Endothelial cell of umbilical vein (primary cell): ENCODE measurements at regions not wholly inside any gene's neighbourhood (a gene's known extent, or its start where the extent isn't known, plus 50 kb on each side); places are given as distances from the start of the nearest gene placed in this dataset.

Experiments used
- BruUV-seq: library from RNA; stranded (reverse); fragments of 400-500 nt; replicated peaks from 2 replicates; lab custom pipeline; 2021; lab: Mats Ljungman, UMichigan
- CTCF ChIA-PET: fragments of 300-600, 350-600 bp; sonication (Branson Sonifier 250); formaldehyde crosslinking; loops from one replicate; lab custom pipeline; 2021; ENCODE audit warnings: antibody characterized with exemption, inconsistent platforms; lab: Charles Lee
- POLR2A ChIA-PET: fragments of 300-600, 350-600 bp; sonication (Branson Sonifier 250); formaldehyde crosslinking; loops from one replicate; lab custom pipeline; 2021; ENCODE audit warnings: antibody characterized with exemption, inconsistent platforms; lab: Charles Lee
- DNase-seq: peaks from one replicate; pipeline ENCODE4 v3.0.0-alpha.2; 2011; ENCODE audit warnings: low read depth, low spot score
- FAIRE-seq: peaks from 2 replicates; lab custom pipeline; 2011; peaks lifted over from hg19 to GRCh38; lab: Jason Lieb, UNC
- H2AFZ ChIP-seq: 2 replicates; pipeline ENCODE4 v1.6.0; 2012; ENCODE audit warnings: low read depth, low read length, control low read depth, inconsistent platforms
- H3K27ac ChIP-seq: 2 replicates; pipeline ENCODE4 v1.5.1; 2011; ENCODE audit warnings: low read depth, mild to moderate bottlenecking, control low read depth, low read length, moderate library complexity; ENCODE audit not compliant: insufficient read depth
- H3K27me3 ChIP-seq, 2 experiments: 2 replicates each; pipeline versions ENCODE4 v1.6.0 to v1.6.1; 2011; ENCODE audit warnings: low read length in 2 of 2, mixed read lengths in 1 of 2; ENCODE audit not compliant: control insufficient read depth in 2 of 2, insufficient read depth in 2 of 2
- H3K36me3 ChIP-seq, 2 experiments: 2 replicates in 1 of 2; 3 replicates in 1 of 2; pipeline ENCODE4 v1.5.1; 2011; ENCODE audit warnings: low read length in 2 of 2, mild to moderate bottlenecking in 1 of 2, moderate library complexity in 1 of 2; ENCODE audit not compliant: control insufficient read depth in 2 of 2, insufficient read depth in 2 of 2; ENCODE audit errors: extremely low read depth in 1 of 2
- H3K4me1 ChIP-seq: 3 replicates; pipeline ENCODE4 v1.5.1; 2011; ENCODE audit warnings: mild to moderate bottlenecking, low read length; ENCODE audit not compliant: control insufficient read depth, insufficient read depth; ENCODE audit errors: extremely low read depth
- H3K4me2 ChIP-seq: 2 replicates; pipeline ENCODE4 v1.6.1; 2011; ENCODE audit warnings: low read length, control low read depth, mixed read lengths; ENCODE audit not compliant: insufficient read depth
- H3K4me3 ChIP-seq, 3 experiments: fragments of 200-600 bp in 1 of 3; sonication (generic), shearing (Covaris generic) in 1 of 3; replicated peaks in 1 of 3; 2 replicates each; pipeline ENCODE4 v1.5.1; 2011 to 2016; ENCODE audit warnings: control low read depth in 3 of 3, low read length in 3 of 3, mild to moderate bottlenecking in 2 of 3, inconsistent platforms in 1 of 3, low read depth in 1 of 3, moderate library complexity in 1 of 3; ENCODE audit not compliant: insufficient read depth in 1 of 3
- H3K79me2 ChIP-seq: 2 replicates; pipeline ENCODE4 v1.6.0; 2012; ENCODE audit warnings: low read length, inconsistent platforms; ENCODE audit not compliant: control insufficient read depth, insufficient read depth
- H3K9ac ChIP-seq: replicated peaks from 2 replicates; pipeline ENCODE3; 2011; ENCODE audit warnings: low read length, control low read depth; ENCODE audit not compliant: insufficient read depth; ENCODE audit errors: extremely low read depth
- H3K9me1 ChIP-seq: replicated peaks from 3 replicates; pipeline ENCODE4 v1.6.0; 2011; ENCODE audit warnings: mild to moderate bottlenecking, low read length; ENCODE audit not compliant: control insufficient read depth, insufficient read depth; ENCODE audit errors: extremely low read depth
- H3K9me3 ChIP-seq: replicated peaks from 2 replicates; pipeline ENCODE4 v1.5.1; 2012; ENCODE audit warnings: low read length, inconsistent platforms; ENCODE audit not compliant: control insufficient read depth, insufficient read depth
- H4K20me1 ChIP-seq: replicated peaks from 2 replicates; pipeline ENCODE3; 2011; ENCODE audit warnings: mild to moderate bottlenecking, low read length; ENCODE audit not compliant: control insufficient read depth, insufficient read depth; ENCODE audit errors: extremely low read depth
- EZH2 ChIP-seq: IDR thresholded peaks from 2 replicates; pipeline ENCODE4 v1.6.1; 2012; ENCODE audit warnings: borderline replicate concordance, low read depth, mild to moderate bottlenecking, moderate library complexity, low read length, inconsistent platforms; ENCODE audit not compliant: severe bottlenecking
- FOS ChIP-seq: IDR thresholded peaks from 2 replicates; pipeline ENCODE4 v1.6.1; 2011; ENCODE audit warnings: mild to moderate bottlenecking, low read length, moderate library complexity, borderline replicate concordance; ENCODE audit not compliant: insufficient read depth
- JUN ChIP-seq: IDR thresholded peaks from 2 replicates; pipeline ENCODE4 v1.6.1; 2011; ENCODE audit warnings: borderline replicate concordance, low read depth; ENCODE audit not compliant: insufficient read length, insufficient read depth
- MYC ChIP-seq: IDR thresholded peaks from one replicate; pipeline ENCODE4 v1.6.1; 2011; ENCODE audit warnings: mild to moderate bottlenecking, low read depth, low read length
- POLR2AphosphoS5 ChIP-seq: IDR thresholded peaks from 2 replicates; pipeline ENCODE4 v1.6.1; 2012; ENCODE audit warnings: low read depth, mild to moderate bottlenecking, control low read depth, low read length, moderate library complexity; ENCODE audit not compliant: insufficient read depth
- dilution Hi-C: fragments of 300-500 bp; cut with MboI; formaldehyde crosslinking; loops from one replicate; pipeline ENCODE4 v1.15.0; 2019; ENCODE audit warnings: low sequenced_read_pairs; ENCODE audit not compliant: extremely low pct_ligation_motif_present
- intact Hi-C: fragments of 100-400 bp; cut with micrococcal nuclease; formaldehyde crosslinking; loops from one replicate; pipeline ENCODE4 v1.10.0; 2022
- TF ChIP-seq, protein P1 (sequence below), 2 donors: IDR thresholded peaks; 1 replicate in 1 of 2; 2 replicates in 1 of 2; pipeline ENCODE4 v1.5.1; 2011; ENCODE audit warnings: low read length in 2 of 2, mild to moderate bottlenecking in 2 of 2, moderate library complexity in 2 of 2, control low read depth in 1 of 2, inconsistent platforms in 1 of 2, low read depth in 1 of 2; ENCODE audit not compliant: insufficient read depth in 1 of 2; ENCODE audit errors: extremely low read depth in 1 of 2
- TF ChIP-seq, protein P2 (sequence below): IDR thresholded peaks from 2 replicates; pipeline ENCODE4 v1.6.1; 2011; ENCODE audit not compliant: insufficient read depth, insufficient read length

DNA sequence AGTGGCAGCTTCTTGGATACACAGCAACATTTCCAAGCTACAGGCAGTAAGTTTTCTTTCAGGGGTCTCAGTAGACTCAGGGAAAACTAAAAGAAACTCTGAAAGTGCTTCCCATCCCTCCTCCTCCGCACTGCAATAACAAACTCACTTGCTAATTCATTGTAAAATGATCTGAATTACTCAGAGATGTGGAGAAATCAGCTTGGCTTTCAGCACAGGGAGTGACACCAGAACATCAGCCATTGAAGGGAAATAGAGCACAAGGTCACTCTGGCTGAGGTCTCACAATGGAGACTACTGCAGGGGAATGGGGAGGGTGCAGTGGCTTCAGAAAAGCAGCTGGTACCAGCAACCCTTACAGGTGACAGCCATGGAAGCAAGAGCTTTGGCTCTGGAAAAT is 137.3 kb upstream of the SERP2 start:
- Histone ChIP-seq H2AFZ (peak overlapping the region; percentile 18), H3K9me3 (no peaks in the 10 kb centered on the region), H3K27me3 (no peaks in the 10 kb centered on the region), H3K4me2 (no peak overlapping the region), H3K9me1 (no peaks in the 10 kb centered on the region), H3K9ac (no peak overlapping the region), H4K20me1 (no peaks in the 10 kb centered on the region), H3K79me2 (no peaks in the 10 kb centered on the region), H3K4me1 (peaks cover 30% of the 10 kb centered on the region), H3K36me3 (no peaks in the 10 kb centered on the region), H3K4me3 (no peak overlapping the region), H3K27ac (peak overlapping the region; percentile 84)
- BruUV-seq, result no TSS peak
- POLR2A ChIA-PET, result interaction anchor here (0.8 to 1.6 kb wide), 2 partner anchors 200 to 201 kb away, joined by 3 to 11 read pairs; no protein-coding TSS in a partner anchor
- intact Hi-C loops (loop anchor here (2.0 to 5.0 kb wide), 3 partner anchors 341 to 1091 kb away; partner anchors contain the start of gene TSC22D1), dilution Hi-C loops (no loop called here)
- CTCF ChIA-PET, result interaction anchor here (0.6 to 1.9 kb wide), 4 partner anchors 12 to 328 kb away, joined by 3 to 9 read pairs (median 4); no protein-coding TSS in a partner anchor
- DNase-seq (no peak), FAIRE-seq (no peak)
- no peak for TF ChIP-seq FOS

DNA sequence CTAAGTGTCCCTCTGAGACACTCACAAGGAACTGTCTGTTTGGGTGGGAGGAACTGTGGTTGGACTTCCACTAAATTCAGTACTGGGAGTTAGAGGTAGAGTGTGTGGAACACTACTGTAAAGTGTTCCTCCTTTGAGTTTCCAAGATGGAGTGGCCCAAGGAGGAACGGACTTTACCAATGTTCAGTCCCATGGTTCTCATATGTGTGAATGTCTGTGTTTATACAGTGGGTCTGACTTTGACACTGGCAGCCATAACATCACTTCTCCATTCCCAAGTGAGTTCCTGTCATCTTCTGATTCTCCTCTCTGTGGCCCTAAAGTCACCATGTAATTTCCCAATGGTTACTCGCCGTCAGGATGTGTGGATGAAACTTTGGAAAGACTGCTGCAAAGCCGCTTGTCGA is 136.8 kb upstream of the SERP2 start:
- CTCF ChIA-PET, result interaction anchor here (0.6 to 1.9 kb wide), 7 partner anchors 13 to 328 kb away, joined by 3 to 9 read pairs (median 6); no protein-coding TSS in a partner anchor
- TSS peak; percentile 99 for BruUV-seq
- intact Hi-C loops, result loop anchor here (1.0 to 5.0 kb wide), 7 partner anchors 69 to 1090 kb away; partner anchors contain the start of gene TSC22D1
- POLR2A ChIA-PET, result interaction anchor here (1.2 to 1.6 kb wide), 2 partner anchors 198 to 200 kb away, joined by 3 to 11 read pairs; no protein-coding TSS in a partner anchor
- peak; percentile 46 for FAIRE-seq
- TF ChIP-seq EZH2 (no peak), JUN (no peak), MYC (no peak), POLR2AphosphoS5 (no peak), FOS (no peak)
- TF ChIP-seq, protein P1, sequence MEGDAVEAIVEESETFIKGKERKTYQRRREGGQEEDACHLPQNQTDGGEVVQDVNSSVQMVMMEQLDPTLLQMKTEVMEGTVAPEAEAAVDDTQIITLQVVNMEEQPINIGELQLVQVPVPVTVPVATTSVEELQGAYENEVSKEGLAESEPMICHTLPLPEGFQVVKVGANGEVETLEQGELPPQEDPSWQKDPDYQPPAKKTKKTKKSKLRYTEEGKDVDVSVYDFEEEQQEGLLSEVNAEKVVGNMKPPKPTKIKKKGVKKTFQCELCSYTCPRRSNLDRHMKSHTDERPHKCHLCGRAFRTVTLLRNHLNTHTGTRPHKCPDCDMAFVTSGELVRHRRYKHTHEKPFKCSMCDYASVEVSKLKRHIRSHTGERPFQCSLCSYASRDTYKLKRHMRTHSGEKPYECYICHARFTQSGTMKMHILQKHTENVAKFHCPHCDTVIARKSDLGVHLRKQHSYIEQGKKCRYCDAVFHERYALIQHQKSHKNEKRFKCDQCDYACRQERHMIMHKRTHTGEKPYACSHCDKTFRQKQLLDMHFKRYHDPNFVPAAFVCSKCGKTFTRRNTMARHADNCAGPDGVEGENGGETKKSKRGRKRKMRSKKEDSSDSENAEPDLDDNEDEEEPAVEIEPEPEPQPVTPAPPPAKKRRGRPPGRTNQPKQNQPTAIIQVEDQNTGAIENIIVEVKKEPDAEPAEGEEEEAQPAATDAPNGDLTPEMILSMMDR (IDR thresholded peaks at IDR 0.05; ENCODE audit: extremely low read depth in 1 of 2, insufficient read depth in 1 of 2, low read depth in 1 of 2, low read length in 2 of 2), result no peak
- TF ChIP-seq, protein P2, sequence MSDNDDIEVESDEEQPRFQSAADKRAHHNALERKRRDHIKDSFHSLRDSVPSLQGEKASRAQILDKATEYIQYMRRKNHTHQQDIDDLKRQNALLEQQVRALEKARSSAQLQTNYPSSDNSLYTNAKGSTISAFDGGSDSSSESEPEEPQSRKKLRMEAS, result no peak
- H3K36me3 ChIP-seq, result no peaks in the 10 kb centered on the region
- peak overlapping the region; percentile 18 for H2AFZ ChIP-seq
- dilution Hi-C loops, result no loop called here
- peaks cover 26% of the 10 kb centered on the region for H3K4me1 ChIP-seq
- no peak overlapping the region for H3K4me3 ChIP-seq
- DNase-seq, result no peak
- no peaks in the 10 kb centered on the region for H3K9me3 ChIP-seq
- H3K27ac ChIP-seq, result peak overlapping the region; percentile 84
- H4K20me1 ChIP-seq, result no peaks in the 10 kb centered on the region
- H3K9ac ChIP-seq, result peak overlapping the region; percentile 49
- H3K4me2 ChIP-seq, result peak overlapping the region; percentile 41
- H3K79me2 ChIP-seq, result no peaks in the 10 kb centered on the region
- no peaks in the 10 kb centered on the region for H3K9me1 ChIP-seq
- H3K27me3 ChIP-seq, result no peaks in the 10 kb centered on the region
